COR-L47 (cell line): ENCODE measurements at regions not wholly inside any gene's neighbourhood (a gene's known extent, or its start where the extent isn't known, plus 50 kb on each side); places are given as distances from the start of the nearest gene placed in this dataset.
"Not testable (repeated sequence)": the region's sequence is repeated elsewhere in the genome, so short reads cannot be mapped to it uniquely, and the experiment has no call there.

Experiments
- DNase-seq: peaks from one replicate; lab custom pipeline; 2025; lab: John Stamatoyannopoulos, UW

DNA sequence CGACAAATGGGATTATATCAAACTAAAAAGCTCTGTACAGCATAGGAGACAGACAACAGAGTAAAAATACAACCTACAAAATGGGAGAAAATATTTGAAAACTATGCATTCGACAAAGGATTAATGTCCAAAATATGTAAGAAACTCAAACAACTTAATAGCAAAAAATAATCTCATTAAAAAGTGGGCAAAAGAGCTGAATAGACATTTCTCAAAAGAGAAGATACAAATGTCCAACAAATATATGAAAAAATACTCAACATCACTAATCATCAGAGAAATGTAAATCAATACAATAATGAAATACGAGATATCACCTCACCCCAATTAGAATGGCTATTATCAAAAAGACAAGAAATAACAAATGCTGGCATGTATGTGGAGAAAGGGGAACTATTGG, 272.9 kb downstream of the KLHL13 start:
- DNase-seq = no peak

DNA sequence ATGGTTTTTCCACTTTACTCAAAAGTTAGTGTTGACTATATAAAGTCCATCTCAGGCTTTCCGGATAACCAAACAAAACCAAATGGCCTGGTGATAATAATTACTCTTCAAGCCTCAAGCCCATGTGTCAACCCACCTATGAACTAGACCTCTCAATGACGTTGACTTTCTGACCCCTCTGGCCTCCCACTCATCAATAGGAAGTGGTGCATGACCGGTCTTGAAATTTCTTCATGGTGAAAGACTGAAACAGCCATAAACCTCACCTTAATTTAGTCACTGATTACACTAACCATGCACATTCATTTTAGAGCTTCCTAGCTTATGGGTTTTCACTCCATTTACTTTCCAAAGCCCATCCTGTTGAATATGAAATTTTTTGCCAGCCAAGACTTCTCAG, 276.0 kb downstream of the KLHL13 start:
- no peak for DNase-seq

DNA sequence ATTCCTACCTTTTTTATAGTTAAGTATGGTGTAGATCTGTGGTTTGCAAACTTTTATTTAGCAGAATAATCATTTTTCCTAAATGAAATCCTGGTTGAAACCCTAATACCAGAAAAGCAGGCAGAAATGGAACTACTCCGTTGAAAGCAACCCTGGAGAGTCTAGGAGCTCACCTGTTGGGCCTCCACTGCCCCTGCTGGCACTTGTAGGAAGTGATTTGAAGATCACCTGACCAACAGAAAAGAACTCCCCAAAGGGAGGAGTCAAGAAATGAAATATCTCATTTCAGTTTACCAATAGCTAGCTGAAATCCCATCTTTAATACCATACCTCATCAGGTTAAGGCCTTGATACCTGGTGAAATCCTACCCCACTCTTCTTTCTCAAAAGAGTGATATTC, 277.1 kb downstream of the KLHL13 start:
- DNase-seq = no peak

DNA sequence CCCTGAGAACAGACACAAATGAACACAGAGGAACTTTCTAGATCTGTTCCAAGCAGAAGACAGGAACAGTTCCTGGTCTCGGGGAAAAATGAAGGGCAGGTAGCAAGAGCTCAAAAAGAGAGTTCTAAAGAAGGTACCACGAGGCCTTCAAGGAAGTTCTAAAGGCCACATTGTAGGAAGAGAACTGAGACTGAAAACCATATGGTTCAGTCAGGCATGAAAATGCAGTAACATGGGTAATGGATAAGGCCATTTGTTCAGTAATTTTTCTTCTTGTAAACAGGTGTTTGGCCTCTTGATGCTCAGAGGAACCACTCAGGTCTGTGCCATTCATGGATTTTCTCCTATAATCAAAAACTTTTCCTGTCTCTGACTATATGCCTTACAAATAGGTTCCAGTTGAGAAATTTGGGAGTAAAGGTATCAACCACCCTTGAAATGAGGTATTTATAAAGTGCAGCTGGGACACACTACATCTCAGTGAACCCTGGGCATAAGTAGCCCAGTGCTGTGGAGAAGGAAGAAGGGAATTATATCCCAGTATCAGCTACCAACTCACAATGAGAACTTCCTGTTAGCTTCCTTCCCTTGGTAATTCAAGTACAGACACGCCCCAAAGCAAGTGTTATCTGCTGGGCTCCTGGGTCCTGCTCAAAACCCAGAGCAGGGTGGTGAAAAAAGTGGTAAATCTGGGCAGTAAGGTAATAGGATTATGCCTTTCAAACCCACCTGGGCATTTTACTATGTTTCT, 277.9 kb downstream of the KLHL13 start:
- DNase-seq = no peak

DNA sequence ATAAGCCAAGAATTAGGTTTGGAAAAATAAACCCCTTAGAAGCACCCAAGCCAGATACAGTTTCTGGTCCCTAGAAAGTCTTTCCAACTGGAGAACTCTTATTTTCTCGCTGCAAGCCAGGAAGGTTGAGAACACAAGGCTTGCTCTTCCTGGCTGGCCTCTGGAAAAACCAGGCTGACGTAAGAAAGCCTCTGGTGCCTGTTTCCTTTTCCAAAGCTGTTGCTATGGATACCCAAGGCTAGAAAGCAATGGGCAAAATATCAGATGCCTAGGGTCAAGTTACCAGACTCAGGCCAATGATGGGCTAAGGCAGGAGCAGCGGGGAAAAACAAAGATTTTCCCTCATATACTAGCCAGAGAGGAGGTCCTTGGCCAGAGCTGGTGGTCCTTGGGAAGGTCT, 281.6 kb downstream of the KLHL13 start:
- DNase-seq = no peak

DNA sequence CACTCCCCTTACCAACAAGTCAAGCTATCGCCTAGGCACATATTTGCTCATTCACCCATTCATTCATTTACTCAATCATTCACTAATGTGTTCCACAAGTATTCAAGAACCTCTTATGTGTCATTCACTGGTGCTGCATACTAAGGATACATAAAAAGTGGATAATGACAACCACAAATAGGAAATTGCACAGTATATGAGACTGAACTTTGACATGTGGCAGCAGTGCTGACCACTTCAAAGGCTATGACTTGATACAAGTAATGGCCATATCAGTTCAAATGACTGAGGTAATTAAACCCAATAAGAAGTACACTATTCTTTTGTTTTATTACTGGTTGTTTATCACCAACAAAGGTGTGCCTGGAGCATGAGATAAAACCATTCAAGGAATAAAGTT, 282.5 kb downstream of the KLHL13 start:
- no peak for DNase-seq

DNA sequence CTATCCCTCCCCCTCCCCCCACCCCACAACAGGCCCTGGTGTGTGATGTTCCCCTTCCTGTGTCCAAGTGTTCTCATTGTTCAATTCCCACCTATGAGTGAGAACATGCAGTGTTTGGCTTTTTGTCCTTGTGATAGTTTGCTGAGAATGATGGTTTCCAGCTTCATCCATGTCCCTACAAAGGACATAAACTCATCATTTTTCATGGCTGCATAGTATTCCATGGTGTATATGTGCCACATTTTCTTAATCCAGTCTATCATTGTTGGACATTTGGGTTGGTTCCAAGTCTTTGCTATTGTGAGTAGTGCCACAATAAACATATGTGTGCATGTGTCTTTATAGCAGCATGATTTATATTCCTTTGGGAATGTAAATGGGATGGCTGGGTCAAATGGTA, 295.1 kb downstream of the KLHL13 start:
- not testable (repeated sequence) for DNase-seq

DNA sequence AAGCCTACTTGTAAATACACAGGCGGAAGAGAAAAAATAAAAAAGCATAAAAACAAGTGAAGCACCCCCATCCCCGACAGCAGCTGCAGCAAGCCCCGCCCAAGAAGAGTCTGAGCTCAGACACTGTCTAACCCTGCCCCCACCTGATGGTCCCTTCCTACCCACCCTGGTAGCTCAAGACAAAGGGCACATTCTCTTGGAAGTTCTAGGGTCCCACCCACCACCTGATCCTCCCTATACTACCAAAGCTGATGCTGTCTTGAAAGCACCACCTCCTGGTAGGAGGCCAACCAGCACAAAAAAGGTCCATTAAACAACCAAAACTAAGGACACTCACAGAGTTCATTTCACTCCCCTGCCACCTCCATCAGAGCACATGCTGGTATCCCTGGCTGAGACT, 308.2 kb downstream of the KLHL13 start:
- DNase-seq = no peak

DNA sequence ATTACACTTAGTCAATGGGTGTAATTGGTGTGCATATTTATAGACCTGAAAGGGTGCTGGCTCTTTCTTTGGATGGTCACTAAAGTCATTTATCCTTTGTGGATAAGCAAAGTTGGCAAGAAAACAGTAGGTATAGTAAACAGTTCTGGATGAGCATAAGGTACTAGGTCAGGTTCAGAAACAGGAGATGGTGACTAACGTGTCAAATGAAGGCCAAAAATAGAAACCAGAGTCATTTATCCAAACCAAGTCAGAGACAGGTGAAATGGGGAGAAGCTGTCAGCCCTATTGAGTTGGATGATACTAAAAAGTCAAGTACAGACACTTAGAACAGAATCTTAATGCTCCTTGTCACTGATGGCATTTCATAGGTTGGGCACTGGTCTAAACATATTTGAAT, 313.1 kb downstream of the KLHL13 start:
- no peak for DNase-seq

DNA sequence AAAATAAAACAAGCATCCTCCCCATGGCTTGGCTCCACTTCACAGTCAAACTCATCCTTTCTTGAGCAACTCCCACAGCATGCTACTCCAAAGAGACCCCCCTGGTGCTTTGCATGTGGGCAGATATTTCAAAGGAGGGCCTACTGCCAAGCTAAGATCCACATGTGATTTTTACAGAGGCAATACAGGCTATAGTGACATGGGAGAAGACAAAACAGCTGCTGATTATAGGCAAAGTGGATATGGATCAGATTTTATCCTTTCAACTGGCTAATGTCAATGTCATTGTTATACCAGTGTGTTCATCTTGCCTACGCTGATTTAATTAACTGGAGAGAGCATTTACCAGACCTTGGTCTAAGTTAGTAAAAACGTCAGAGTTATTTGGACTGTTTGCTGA, 328.3 kb downstream of the KLHL13 start:
- DNase-seq = no peak

DNA sequence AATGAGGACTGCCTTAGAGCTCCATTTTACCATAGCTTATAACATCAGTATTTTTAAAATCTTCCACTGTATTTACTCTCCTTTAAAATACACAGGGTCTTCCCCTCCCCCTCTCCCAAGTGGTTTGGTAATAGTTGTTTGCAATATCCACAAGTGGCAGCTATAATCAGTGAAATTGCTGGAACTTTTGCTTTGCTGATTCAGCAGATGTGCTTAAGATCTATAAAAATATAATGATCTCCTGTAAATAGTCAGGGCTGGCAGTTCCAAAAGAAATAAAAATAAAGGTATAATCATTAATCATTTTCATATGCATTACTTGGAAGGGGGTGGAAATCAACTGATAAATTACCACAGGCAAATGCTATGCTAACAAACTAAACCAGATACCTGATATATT, 345.2 kb downstream of the KLHL13 start:
- DNase-seq = no peak

DNA sequence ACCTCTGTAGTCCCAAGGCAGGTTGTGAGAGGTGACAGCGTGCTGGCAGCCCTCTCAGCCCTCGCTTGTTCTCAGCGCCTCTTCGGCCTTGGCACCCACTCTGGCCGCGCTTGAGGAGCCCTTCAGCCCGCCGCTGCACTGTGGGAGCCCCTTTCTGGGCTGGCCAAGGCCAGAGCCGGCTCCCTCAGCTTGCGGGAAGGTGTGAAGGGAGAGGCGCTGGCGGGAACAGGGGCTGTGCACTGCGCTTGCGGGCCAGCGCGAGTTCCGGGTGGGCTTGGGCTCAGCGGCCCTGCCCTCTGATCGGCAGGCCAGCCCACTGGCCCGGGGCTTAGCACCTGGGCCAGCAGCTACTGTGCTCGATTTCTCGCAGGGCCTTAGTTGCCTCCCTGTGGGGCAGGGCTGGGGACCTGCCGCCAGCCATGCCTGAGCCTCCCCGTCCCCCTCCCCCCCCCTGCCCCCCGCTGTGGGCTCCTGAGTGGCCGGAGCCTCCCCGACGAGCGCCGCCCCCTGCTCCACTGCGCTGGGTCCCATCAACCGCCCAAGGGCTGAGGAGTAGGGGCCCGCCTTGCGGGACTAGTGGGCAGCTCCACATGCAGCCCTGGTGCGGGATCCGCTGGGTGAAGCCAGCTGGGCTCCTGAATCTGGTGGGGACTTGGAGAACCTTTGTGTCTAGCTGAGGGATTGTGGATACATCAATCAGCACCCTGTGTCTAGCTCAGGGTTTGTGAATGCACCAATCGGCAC, 347.6 kb downstream of the KLHL13 start:
- DNase-seq = no peak

DNA sequence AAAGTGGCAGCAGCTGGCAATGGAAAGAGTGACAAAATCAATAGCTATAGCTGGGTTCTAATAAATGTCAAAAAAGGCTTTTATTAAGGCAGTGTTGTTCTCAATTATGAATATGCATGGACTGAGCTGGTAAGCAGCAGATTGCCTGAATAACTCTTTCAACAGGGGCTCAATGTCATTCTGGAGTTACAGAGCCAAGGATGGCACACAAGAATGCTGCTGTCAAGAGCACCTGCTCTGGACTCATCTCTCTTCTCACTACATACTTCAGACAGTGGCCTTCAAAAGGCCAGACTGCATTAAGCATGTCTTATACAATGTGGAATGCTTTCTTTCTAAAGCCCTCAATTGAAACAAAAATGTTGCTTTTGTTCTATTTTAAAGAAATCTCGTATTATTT, 351.4 kb downstream of the KLHL13 start:
- DNase-seq = no peak

DNA sequence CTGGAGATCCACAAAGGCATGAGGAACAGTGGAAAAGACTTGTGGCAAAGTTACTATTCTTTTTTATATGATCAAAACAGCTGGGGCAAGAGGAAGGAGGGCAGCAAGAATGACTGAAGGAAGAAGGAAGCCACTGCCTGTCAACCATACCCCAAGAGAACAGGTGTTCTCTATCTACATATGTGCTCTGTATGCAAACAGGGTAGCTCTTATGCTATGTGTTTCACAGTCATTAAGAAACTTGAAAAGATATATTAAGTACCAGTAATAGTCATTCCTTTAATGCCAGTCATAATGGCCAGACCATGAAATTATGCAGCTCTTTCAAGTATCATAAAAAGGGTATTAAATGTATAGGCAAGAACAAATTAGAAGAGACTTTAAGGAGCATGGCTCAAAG, 363.9 kb downstream of the KLHL13 start:
- no peak for DNase-seq

DNA sequence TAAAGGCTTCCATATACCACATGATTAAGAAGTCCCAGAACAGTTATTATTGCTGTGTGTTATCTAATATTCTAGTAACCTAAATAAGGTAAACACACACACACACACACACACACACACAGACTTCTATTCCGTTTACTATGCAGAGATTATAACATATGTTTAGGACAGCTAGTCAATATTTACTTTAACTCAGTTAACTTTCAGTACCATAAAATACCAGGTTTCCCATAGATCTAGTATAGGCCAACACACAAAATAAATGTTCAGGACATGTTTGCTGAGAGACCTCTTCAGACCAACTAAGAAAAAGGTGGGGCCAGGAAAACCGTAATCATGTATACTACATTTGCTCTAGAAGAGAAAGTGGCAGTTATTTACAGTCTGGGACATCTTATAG, 365.5 kb downstream of the KLHL13 start:
- no peak for DNase-seq

DNA sequence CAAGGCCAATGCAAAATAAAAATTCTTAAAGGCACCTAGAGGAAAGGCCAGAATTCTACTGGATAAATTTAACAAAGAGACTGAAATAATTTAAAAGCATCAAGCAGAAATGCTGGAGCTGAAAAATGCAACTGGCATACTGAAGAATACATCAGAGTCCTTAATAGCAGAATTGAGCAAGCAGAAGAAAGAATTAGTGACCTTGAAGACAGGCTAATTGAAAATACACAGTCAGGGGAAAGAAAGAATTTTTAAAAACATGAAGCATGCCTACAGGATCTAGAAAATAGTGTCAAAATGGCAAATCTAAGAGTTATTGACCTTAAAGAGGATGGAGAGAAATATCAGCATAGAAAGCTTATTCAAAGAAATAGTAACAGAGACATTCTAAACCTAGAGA, 371.7 kb downstream of the KLHL13 start:
- DNase-seq = no peak

DNA sequence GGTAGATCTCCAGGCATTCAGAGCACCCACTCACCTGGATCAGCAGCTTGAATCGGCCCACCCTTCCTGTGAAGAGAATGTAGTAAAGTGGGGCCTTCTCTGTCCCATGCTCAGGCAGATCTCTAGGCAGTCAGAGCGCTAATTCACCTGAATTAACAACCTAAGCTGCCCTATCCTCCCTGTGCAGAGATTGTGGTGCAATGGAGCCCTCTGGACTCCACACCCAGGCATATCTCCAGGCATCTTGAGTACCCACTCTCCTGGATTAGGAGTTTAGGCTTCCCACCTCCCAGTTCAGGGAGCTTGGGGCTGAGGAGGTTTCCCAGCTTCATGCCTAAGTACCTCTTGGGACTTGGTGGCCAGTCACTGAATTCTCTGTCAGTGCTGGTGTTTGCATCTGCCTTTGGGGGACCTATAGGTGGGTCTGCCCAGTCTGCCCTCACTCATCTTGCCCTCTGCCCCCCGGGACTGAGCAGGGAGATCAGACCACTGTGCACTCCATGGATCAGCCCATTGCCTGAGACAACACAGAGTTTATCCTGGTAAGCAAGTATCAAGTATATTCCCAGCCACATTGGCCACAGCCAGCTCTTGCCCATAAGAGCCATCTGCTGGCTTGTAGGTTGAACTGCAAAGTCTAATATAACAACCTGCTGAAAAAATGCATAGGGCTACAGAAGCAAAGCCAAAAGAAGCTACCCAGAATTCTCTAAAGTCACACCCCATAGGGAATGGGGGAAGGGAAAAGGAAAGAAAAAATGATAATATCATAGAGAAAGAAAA, 372.9 kb downstream of the KLHL13 start:
- no peak for DNase-seq

DNA sequence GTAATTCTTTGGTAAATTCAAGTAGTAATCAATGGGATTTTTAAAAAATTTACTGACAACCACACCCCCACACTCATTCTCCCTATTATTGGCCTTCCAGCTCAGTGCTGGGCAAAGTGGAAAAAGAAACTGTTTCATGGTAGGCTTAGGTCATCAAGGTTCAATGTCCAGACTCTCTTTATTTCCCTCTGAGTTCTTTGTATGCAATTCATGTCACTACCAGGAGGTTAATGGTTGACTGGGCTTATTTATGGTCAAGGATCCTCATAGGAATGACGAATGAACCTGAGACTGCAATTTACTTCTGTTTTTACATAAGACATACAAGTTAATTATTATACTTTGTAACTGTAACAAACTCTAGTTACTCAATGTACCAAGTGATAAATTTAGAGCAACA, 403.2 kb downstream of the KLHL13 start:
- no peak for DNase-seq

DNA sequence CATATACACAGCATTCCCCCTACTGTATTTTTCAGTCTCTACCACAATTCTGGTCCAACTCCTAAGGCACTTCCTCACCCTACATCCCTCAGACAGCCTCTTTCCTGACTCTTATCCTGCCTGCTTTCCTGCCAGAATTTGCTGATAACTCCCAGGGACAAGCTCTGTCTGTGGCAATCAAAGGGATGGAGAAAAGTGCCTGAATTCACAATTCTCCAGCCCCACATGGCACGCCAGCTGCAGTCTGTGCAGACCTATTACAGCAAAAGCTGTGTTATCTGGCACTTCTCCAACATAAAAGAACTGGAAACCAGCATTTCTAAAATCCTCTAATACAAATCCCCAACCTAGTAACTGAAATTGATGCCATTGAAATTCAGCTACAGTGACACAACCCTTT, 404.8 kb downstream of the KLHL13 start:
- DNase-seq = no peak

DNA sequence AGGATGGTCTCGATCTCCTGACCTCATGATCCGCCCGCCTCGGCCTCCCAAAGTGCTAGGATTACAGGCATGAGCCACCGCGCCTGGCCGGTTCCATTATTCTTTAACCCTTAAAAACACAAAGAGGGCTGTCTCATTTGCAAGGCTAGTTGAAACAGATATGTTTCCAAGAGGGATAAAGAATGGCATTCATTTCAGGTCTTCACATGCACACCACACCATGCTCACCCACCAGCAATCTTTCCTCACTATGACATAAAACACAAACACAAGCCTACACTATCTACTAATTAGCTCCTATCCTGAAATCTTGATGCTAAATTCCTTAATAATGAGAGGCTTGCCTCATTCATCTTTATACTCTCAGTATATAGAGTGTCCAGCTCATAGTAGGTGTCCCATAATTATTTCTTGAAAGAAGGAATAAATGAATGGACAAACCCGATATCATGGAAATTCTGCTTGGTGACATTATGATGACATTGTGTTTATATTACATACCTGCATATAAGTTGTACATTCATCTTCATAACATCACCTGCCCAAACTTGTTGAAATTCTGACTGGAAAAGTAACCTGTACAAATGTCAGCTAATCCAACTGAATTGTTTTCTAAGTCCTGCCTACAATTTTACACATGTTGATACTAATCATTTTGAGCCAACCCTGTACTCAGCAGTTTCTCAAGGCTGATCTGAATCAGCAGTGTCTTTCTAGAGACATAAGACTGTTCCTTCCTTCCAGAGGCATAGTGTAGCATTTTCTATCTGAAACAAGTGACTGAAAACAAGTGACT, 408.5 kb downstream of the KLHL13 start:
- DNase-seq = no peak

DNA sequence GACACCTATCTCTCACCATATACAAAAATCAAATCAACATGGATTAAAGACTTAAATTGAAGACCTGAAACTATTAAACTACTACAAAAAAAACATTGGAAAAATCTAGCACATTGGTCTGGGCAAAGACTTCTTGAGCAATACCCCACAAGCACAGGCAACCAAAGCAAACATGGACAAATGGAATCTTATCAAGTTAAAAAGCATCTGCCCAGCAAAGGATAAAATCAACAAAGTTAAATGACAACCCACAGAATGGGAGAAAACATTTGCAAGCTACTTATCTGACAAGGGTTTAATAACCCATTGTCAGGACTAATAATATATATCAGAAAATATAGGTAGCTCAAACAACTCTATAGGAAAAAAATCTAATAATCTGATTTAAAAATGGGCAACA, 415.6 kb downstream of the KLHL13 start:
- DNase-seq = no peak

DNA sequence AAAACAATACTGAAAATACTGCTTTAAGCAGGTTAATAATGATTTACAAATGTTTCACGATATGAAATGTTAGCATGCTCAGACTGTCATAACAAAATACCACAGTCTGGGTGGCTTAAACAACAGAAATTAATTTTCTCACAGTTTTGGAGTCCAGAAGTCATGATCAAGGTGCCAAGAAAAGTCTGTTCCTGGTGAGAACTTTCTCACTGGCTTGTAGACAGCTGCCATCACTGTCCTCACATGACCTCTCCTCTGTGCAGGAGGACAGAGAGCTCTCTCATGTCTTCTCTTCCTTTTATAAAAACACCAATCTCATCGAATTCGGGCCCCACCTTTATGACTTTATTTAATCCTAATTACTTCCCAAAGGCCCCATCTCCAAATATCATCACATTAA, 426.7 kb downstream of the KLHL13 start:
- DNase-seq = no peak
